Immature natural killer cell (primary cell): ENCODE measurements at regions not wholly inside any gene's neighbourhood (a gene's known extent, or its start where the extent isn't known, plus 50 kb on each side); places are given as distances from the start of the nearest gene placed in this dataset.

Experiments used
- DNase-seq, 3 donors: peaks; one replicate each; pipeline ENCODE4 v3.0.0; 2022; ENCODE audit warnings: mixed read lengths in 1 of 3
- H3K27ac Mint-ChIP-seq, 6 donors: one replicate each; pipeline ENCODE4 v1.8.0; 2020; ENCODE audit warnings: mixed read lengths in 6 of 6, mild to moderate bottlenecking in 5 of 6, inconsistent platforms in 4 of 6, moderate library complexity in 3 of 6
- H3K27me3 Mint-ChIP-seq, 3 donors: one replicate each; pipeline ENCODE4 v1.8.0; 2020 to 2021; ENCODE audit warnings: low read depth in 3 of 3, mild to moderate bottlenecking in 3 of 3, mixed read lengths in 3 of 3, moderate library complexity in 3 of 3, inconsistent platforms in 1 of 3
- H3K36me3 Mint-ChIP-seq, 3 donors: one replicate each; pipeline ENCODE4 v1.8.0; 2020; ENCODE audit warnings: mixed read lengths in 3 of 3, inconsistent platforms in 2 of 3, mild to moderate bottlenecking in 2 of 3
- H3K4me1 Mint-ChIP-seq, 2 donors: one replicate each; pipeline ENCODE4 v1.8.0; 2020; ENCODE audit warnings: inconsistent platforms in 2 of 2, mild to moderate bottlenecking in 2 of 2, mixed read lengths in 2 of 2, moderate library complexity in 1 of 2
- H3K4me3 Mint-ChIP-seq, 5 donors: one replicate each; pipeline ENCODE4 v1.8.0; 2020; ENCODE audit warnings: mild to moderate bottlenecking in 5 of 5, mixed read lengths in 5 of 5, inconsistent platforms in 3 of 5, moderate library complexity in 3 of 5
- H3K9me3 Mint-ChIP-seq, 6 donors: one replicate each; pipeline ENCODE4 v1.8.0; 2020; ENCODE audit warnings: mild to moderate bottlenecking in 6 of 6, mixed read lengths in 6 of 6, inconsistent platforms in 4 of 6, moderate library complexity in 3 of 6

GRCh38 chrY:19126889-19127288 lies 353.4 kb upstream of the HSFY2 start:
- H3K9me3 Mint-ChIP-seq: peaks cover 0 to 2% (median 0%) of the 10 kb centered on the region in 6 donors
- H3K27ac Mint-ChIP-seq: no peak overlapping the region
- peaks cover 0 to 1% (median 0%) of the 10 kb centered on the region in 3 donors for H3K27me3 Mint-ChIP-seq
- H3K36me3 Mint-ChIP-seq: no peaks in the 10 kb centered on the region
- H3K4me3 Mint-ChIP-seq: no peak overlapping the region
- no peak for DNase-seq
- no peaks in the 10 kb centered on the region for H3K4me1 Mint-ChIP-seq

GRCh38 chrY:19124609-19125008 lies 351.1 kb upstream of the HSFY2 start:
- Mint-ChIP-seq H3K4me1 (no peaks in the 10 kb centered on the region), H3K27ac (no peak overlapping the region), H3K36me3 (peaks cover 0 to 3% (median 0%) of the 10 kb centered on the region in 3 donors), H3K27me3 (no peaks in the 10 kb centered on the region), H3K4me3 (no peak overlapping the region), H3K9me3 (peaks cover 0 to 4% (median 0%) of the 10 kb centered on the region in 6 donors)
- no peak for DNase-seq

- H3K4me1 Mint-ChIP-seq: no peaks in the 10 kb centered on the region
- peaks cover 0 to 4% (median 0%) of the 10 kb centered on the region in 6 donors for H3K9me3 Mint-ChIP-seq
- H3K27ac Mint-ChIP-seq: no peak overlapping the region
- DNase-seq: no peak
- H3K4me3 Mint-ChIP-seq: no peak overlapping the region
- H3K36me3 Mint-ChIP-seq: peaks cover 0 to 3% (median 0%) of the 10 kb centered on the region in 3 donors
- no peaks in the 10 kb centered on the region for H3K27me3 Mint-ChIP-seq
Measured at GRCh38 chrY:19122450-19122849, 348.9 kb upstream of the HSFY2 start.

GRCh38 chrY:19098349-19098748 lies 324.8 kb upstream of the HSFY2 start:
- Mint-ChIP-seq H3K9me3 (no peaks in the 10 kb centered on the region), H3K4me1 (no peaks in the 10 kb centered on the region), H3K27me3 (peaks cover 0 to 6% (median 0%) of the 10 kb centered on the region in 3 donors), H3K4me3 (no peak overlapping the region), H3K27ac (no peak overlapping the region), H3K36me3 (no peaks in the 10 kb centered on the region)
- no peak for DNase-seq

- no peak for DNase-seq
- no peaks in the 10 kb centered on the region for H3K9me3 Mint-ChIP-seq
- no peaks in the 10 kb centered on the region for H3K36me3 Mint-ChIP-seq
- H3K4me1 Mint-ChIP-seq: no peaks in the 10 kb centered on the region
- no peak overlapping the region for H3K4me3 Mint-ChIP-seq
- H3K27me3 Mint-ChIP-seq: peaks cover 0 to 7% (median 0%) of the 10 kb centered on the region in 3 donors
- H3K27ac Mint-ChIP-seq: no peak overlapping the region
Measured at GRCh38 chrY:19095460-19095859, 321.9 kb upstream of the HSFY2 start.

GRCh38 chrY:19083006-19083405 lies 309.5 kb upstream of the HSFY2 start:
- DNase-seq: no peak

GRCh38 chrY:19077698-19078113 lies 304.2 kb upstream of the HSFY2 start:
- H3K4me3 Mint-ChIP-seq: peak overlapping the region in 1 of 5 donors; percentile 88
- DNase-seq: no peak
- peak overlapping the region in 1 of 6 donors; percentile 77 for H3K27ac Mint-ChIP-seq
- peaks cover 0 to 1% (median 0%) of the 10 kb centered on the region in 3 donors for H3K27me3 Mint-ChIP-seq
- H3K4me1 Mint-ChIP-seq: no peaks in the 10 kb centered on the region
- H3K36me3 Mint-ChIP-seq: no peaks in the 10 kb centered on the region
- no peaks in the 10 kb centered on the region for H3K9me3 Mint-ChIP-seq

More at GRCh38 chrY:19083006-19083405, 309.5 kb upstream of the HSFY2 start:
- no peaks in the 10 kb centered on the region for H3K4me1 Mint-ChIP-seq
- no peaks in the 10 kb centered on the region for H3K27me3 Mint-ChIP-seq
- no peaks in the 10 kb centered on the region for H3K36me3 Mint-ChIP-seq
- H3K9me3 Mint-ChIP-seq: no peaks in the 10 kb centered on the region
- no peak overlapping the region for H3K4me3 Mint-ChIP-seq
- H3K27ac Mint-ChIP-seq: no peak overlapping the region

- peak overlapping the region in 1 of 6 donors; percentile 77 for H3K27ac Mint-ChIP-seq
- peaks cover 0 to 1% (median 0%) of the 10 kb centered on the region in 3 donors for H3K27me3 Mint-ChIP-seq
- H3K4me1 Mint-ChIP-seq: no peaks in the 10 kb centered on the region
- no peak for DNase-seq
- H3K36me3 Mint-ChIP-seq: no peaks in the 10 kb centered on the region
- peak overlapping the region in 1 of 5 donors; percentile 88 for H3K4me3 Mint-ChIP-seq
- no peaks in the 10 kb centered on the region for H3K9me3 Mint-ChIP-seq
Measured at GRCh38 chrY:19076846-19077697, 303.5 kb upstream of the HSFY2 start.

- Mint-ChIP-seq H3K4me3 (peak overlapping the region in 1 of 5 donors; percentile 79), H3K36me3 (no peaks in the 10 kb centered on the region), H3K27me3 (peaks cover 0 to 3% (median 0%) of the 10 kb centered on the region in 3 donors), H3K27ac (peak overlapping the region in 1 of 6 donors; percentile 34), H3K4me1 (no peaks in the 10 kb centered on the region), H3K9me3 (no peaks in the 10 kb centered on the region)
- DNase-seq: no peak
Measured at GRCh38 chrY:19075471-19076253, 302.1 kb upstream of the HSFY2 start.

- H3K27ac Mint-ChIP-seq: no peak overlapping the region
- no peak overlapping the region for H3K4me3 Mint-ChIP-seq
- DNase-seq: no peak
- no peaks in the 10 kb centered on the region for H3K9me3 Mint-ChIP-seq
- no peaks in the 10 kb centered on the region for H3K36me3 Mint-ChIP-seq
- H3K4me1 Mint-ChIP-seq: no peaks in the 10 kb centered on the region
- peaks cover 0 to 2% (median 0%) of the 10 kb centered on the region in 3 donors for H3K27me3 Mint-ChIP-seq
Measured at GRCh38 chrY:19067435-19067834, 293.9 kb upstream of the HSFY2 start.

GRCh38 chrY:19066447-19067190 lies 293.1 kb upstream of the HSFY2 start:
- Mint-ChIP-seq H3K4me3 (no peak overlapping the region), H3K4me1 (no peaks in the 10 kb centered on the region), H3K27me3 (peaks cover 0 to under 1% (median 0%) of the 10 kb centered on the region in 3 donors), H3K27ac (no peak overlapping the region), H3K9me3 (no peaks in the 10 kb centered on the region), H3K36me3 (no peaks in the 10 kb centered on the region)
- DNase-seq: no peak

GRCh38 chrY:19065119-19065518 lies 291.6 kb upstream of the HSFY2 start:
- no peak overlapping the region for H3K4me3 Mint-ChIP-seq
- no peaks in the 10 kb centered on the region for H3K27me3 Mint-ChIP-seq
- no peaks in the 10 kb centered on the region for H3K4me1 Mint-ChIP-seq
- H3K36me3 Mint-ChIP-seq: no peaks in the 10 kb centered on the region
- no peak for DNase-seq
- no peak overlapping the region for H3K27ac Mint-ChIP-seq
- H3K9me3 Mint-ChIP-seq: no peaks in the 10 kb centered on the region

GRCh38 chrY:19059733-19060132 lies 286.2 kb upstream of the HSFY2 start:
- Mint-ChIP-seq H3K9me3 (no peaks in the 10 kb centered on the region), H3K36me3 (no peaks in the 10 kb centered on the region), H3K27ac (no peak overlapping the region), H3K4me3 (no peak overlapping the region), H3K27me3 (peaks cover 0 to 3% (median 0%) of the 10 kb centered on the region in 3 donors), H3K4me1 (no peaks in the 10 kb centered on the region)
- no peak for DNase-seq
